ENCODE measurements at regions not wholly inside any gene's neighbourhood (a gene's known extent, or its start where the extent isn't known, plus 50 kb on each side); places are given as distances from the start of the nearest gene placed in this dataset.
"Not testable (repeated sequence)": the region's sequence is repeated elsewhere in the genome, so short reads cannot be mapped to it uniquely, and the experiment has no call there.

GRCh38 chr1:83060651-83061390 is 938.1 kb downstream of the TTLL7 start:
- no peak for DNase-seq

DNA sequence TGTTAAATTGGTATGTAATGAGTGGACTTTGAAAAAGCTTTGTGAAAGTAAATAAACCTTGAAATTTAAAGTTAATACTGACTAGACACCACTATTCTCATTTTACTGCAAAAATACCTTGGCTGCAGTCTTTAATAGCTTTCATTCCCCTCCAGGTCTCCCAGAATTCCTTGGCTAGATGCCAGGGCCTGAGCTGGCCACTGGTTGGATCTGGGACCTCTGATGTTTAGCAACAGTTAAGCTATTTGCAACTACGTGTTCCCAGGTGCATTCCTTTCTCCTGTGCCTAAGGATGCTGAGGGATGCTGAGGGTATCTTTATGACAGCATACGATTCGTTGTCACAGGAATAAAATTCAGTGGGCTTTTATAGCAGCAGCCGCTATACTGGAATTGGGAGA is 938.7 kb downstream of the TTLL7 start:
- no peak for DNase-seq

DNA sequence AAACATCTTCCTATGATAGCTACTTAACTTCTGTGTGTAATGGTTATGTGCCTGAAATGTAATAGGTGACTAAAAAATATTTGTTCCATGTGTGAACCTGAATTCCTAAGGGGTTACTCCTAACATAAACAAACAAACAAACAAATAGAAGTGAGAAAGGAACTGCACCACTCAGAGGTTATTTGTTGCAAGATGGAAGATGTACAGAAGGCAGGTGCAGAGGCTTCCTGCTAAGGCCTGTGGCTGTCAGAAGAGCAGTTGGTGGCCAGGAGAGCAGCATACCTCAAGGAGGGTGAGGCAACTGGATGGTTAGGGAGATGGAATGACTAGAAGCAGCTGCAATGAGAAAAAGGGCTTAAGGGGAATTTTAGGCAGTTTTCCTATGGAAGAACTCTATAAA is 940.6 kb downstream of the TTLL7 start:
- no peak for DNase-seq

- no peak for DNase-seq
These were observed 943.4 kb downstream of the TTLL7 start for GRCh38 chr1:83055391-83056170.

- DNase-seq: no peak
These were observed 945.5 kb downstream of the TTLL7 start for GRCh38 chr1:83053446-83053845.

- DNase-seq: no peak
These were observed 946.1 kb downstream of the TTLL7 start for GRCh38 chr1:83052865-83053264.

GRCh38 chr1:83051053-83051452 is 947.9 kb downstream of the TTLL7 start:
- not testable (repeated sequence) for DNase-seq

- DNase-seq: no peak
These were observed 955.7 kb downstream of the TTLL7 start for GRCh38 chr1:83043244-83043643.

DNA sequence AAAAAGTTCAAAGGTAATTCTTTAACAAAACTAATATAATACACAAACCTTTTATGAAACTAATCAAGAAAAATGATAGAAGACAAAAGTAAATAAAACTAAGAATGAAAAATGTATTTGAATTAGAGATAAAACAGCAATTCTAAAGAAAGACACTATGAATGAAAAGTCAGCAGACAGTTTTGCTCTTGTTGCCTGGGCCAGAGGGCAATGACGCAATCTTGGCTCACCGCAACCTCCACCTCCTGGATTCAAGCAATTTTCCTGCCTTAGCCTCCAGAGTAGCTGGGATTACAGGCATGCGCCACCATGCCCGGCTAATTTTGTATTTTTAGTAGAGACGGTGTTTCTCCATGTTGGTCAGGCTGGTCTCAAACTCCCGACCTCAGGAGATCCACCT is 959.8 kb downstream of the TTLL7 start:
- DNase-seq: not testable (repeated sequence)

- no peak for DNase-seq
These were observed 964.1 kb downstream of the TTLL7 start for GRCh38 chr1:83034851-83035250.

DNA sequence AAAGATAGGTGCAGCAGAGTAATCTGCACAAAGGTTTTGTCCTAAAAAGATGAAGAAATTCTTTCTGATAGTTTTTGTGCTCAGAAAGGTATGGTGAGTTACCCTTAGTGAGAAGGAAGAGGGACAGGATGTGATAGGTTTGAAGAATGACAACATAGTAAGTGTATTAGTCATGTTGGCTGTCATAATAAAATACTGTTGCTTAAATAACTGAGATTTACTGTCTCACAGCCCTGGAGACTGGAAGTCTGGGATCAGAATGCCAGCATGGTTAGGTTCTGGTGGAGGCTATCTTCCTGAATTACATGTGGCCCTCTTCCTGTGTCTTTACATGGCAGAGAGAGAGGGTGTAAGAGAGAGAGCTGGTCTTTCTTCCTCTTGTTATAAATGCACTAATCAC is 965.2 kb downstream of the TTLL7 start:
- DNase-seq: no peak

DNA sequence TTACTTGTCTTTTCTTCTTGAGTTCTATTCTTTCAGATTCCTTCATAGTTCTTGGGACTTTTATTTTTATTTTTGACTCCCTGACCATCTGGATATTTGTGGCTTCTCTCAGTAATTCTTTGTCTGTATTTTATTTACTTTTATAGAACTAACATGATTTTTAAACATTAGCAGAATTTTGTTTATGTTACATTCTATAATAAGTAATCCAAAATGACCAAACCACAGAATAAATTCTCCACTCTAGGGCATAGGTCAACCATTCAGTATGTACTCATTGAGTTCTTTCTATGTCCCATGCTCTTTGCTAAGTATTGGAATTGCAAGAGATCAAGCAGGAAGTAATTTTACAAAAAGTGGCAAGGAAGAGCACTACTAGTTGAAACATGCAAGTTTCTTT is 969.0 kb downstream of the TTLL7 start:
- DNase-seq: no peak

- no peak for DNase-seq
These were observed 969.9 kb downstream of the TTLL7 start for GRCh38 chr1:83029050-83029449.

DNA sequence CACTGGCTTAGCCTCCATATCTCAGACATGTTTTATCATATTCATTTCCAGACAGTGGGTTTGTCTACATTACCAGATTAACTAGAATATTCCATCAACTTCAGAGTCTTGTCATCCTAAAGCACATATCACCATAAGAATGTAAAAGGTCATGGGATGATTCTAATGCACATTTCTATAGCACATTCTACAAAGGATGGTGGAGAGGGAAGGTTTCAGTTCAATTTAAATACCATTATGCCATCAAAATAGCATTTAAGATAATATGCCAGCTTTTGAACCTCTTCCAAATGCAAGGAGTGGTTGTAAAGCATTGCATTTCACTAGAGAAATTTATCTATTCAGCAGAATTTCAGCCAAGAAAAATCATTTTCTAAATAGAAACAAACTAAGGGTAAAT is 970.5 kb downstream of the TTLL7 start:
- no peak for DNase-seq

GRCh38 chr1:83027511-83027910 is 971.4 kb downstream of the TTLL7 start:
- no peak for DNase-seq

GRCh38 chr1:83026745-83027144 is 972.2 kb downstream of the TTLL7 start:
- DNase-seq: no peak

- DNase-seq: no peak
These were observed 974.6 kb downstream of the TTLL7 start for GRCh38 chr1:83024251-83024767.

- no peak for DNase-seq
These were observed 975.7 kb downstream of the TTLL7 start for GRCh38 chr1:83023212-83023611.

GRCh38 chr1:83022206-83022605 is 976.7 kb downstream of the TTLL7 start:
- no peak for DNase-seq

DNA sequence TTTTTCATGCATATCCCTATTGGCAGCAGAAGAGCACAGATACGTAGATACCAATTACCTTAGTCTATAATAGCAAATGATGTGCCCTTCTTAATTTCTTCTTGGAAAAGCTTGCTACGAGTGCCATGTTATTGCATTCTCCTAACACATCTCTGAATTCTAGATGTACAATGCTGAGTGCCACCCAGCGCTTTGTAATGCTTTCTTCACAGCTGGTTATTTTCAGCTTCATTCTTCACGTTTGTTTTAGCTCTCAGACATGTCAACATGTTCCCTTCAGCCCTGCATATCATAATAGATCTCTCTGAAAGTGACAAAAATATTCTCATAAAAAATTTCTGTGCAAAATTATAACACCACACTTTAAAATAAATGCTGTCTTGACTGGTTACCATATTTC is 981.2 kb downstream of the TTLL7 start:
- DNase-seq: no peak

- no peak for DNase-seq
These were observed 981.7 kb downstream of the TTLL7 start for GRCh38 chr1:83017276-83017675.

- DNase-seq: no peak
These were observed 982.5 kb downstream of the TTLL7 start for GRCh38 chr1:83016354-83016849.

DNA sequence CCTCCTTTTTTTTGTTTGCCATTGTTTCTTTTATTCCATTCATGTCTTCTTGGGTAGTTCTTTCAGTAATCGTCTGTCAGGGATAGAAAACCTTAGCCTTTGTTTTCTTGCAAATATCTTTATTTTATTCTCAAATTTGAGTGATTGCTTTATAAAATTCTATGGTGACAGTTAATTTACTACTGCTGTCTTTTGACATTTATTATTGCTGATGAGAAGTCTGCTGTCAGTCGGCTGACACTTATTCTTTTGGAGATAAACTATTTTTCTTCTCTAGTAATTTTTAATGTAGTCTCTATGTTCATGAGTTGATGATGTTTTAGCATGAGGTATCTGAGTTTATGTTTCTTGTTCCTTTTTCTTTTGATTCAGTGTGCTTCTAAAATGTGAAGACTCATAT is 983.8 kb downstream of the TTLL7 start:
- DNase-seq: no peak

DNA sequence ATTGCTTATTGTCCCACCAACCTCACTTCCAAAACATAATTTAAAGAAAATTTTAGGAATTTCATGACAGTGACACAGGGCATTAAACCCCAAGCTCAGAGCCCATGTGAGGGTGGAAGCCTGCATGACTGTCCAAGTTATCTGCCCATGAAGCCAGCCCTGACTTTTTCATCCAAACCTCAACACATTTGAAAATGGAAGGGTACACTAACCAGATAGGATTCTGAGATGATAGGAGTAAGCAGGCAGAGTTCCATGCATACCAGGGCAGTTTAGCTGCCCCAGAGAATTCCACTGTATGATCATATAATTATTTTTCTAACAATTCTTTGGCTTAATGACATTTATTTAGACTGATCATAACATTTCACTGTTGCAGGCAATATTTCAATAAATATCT is 986.0 kb downstream of the TTLL7 start:
- DNase-seq: no peak
